ENCODE measurements at regions not wholly inside any gene's neighbourhood (a gene's known extent, or its start where the extent isn't known, plus 50 kb on each side); places are given as distances from the start of the nearest gene placed in this dataset.
A peak's percentile ranks its signal among the peaks of the same experiment; 100 is the strongest.

GRCh38 chr9:7861086-7861485 is 61.5 kb upstream of the DMAC1 start:
- DNase-seq: no peak

GRCh38 chr9:7860335-7860709 is 60.7 kb upstream of the DMAC1 start:
- DNase-seq: no peak

GRCh38 chr9:7859701-7860334 is 60.2 kb upstream of the DMAC1 start:
- DNase-seq: peak; percentile 20

DNA sequence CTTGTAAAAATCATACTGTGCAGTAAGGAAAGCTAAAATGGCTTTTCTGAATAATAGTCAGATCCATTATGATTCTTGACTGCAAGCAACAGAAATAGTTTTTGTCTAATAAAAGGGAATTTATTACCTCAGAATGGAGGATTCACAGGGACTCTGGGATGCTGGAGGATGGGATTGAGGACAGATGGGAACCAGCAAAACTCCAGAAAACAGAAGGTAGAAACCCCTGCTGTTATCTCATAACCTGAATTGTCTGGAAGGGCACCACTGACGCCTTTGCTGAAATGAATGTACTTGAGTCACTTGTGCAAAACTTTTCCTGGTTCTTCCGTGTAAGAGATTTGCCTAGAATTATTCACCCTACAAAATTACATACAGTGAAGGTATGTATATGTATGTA is 58.6 kb upstream of the DMAC1 start:
- DNase-seq: no peak

DNA sequence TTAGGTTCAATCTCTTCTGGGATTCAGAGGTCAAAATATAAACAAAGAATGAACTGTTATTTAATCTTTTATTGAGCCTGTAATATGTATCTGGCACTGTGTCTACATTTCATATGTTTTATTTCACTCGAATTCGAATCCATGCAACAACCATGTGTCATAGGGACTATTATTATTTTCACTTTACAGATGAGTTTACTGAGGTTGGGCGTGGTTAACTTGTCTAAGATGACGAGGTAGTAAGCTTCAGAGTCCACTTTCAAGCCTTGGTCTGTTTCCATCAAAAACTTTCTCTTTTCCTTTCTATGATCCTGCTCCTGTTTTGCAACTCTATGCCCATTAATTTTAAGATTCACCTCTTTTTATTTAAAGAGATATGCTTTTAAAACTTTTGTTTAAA is 55.2 kb upstream of the DMAC1 start:
- DNase-seq: no peak

Data from eye (tissue), 1 donor.